Amniotic stem cell (primary cell): ENCODE measurements at regions not wholly inside any gene's neighbourhood (a gene's known extent, or its start where the extent isn't known, plus 50 kb on each side); places are given as distances from the start of the nearest gene placed in this dataset.

Experiments used
- DNase-seq: peaks from one replicate; lab custom pipeline; 2025; lab: John Stamatoyannopoulos, UW

- no peak for DNase-seq
Observed at GRCh38 chr13:40480012-40480914, 186.2 kb downstream of the FOXO1 start.

- no peak for DNase-seq
Observed at GRCh38 chr13:40480915-40481516, 185.4 kb downstream of the FOXO1 start.

GRCh38 chr13:40483601-40484000 lies 182.8 kb downstream of the FOXO1 start:
- DNase-seq, result no peak

- no peak for DNase-seq
Observed at GRCh38 chr13:40484101-40484800, 182.2 kb downstream of the FOXO1 start.

- no peak for DNase-seq
Observed at GRCh38 chr13:40484974-40485373, 181.5 kb downstream of the FOXO1 start.

- DNase-seq, result no peak
Observed at GRCh38 chr13:40485611-40486517, 180.6 kb downstream of the FOXO1 start.

- no peak for DNase-seq
Observed at GRCh38 chr13:40486518-40487163, 179.8 kb downstream of the FOXO1 start.

- no peak for DNase-seq
Observed at GRCh38 chr13:40488869-40489391, 177.5 kb downstream of the FOXO1 start.

- no peak for DNase-seq
Observed at GRCh38 chr13:40490086-40490758, 176.2 kb downstream of the FOXO1 start.

GRCh38 chr13:40492511-40492910 lies 173.9 kb downstream of the FOXO1 start:
- no peak for DNase-seq

- DNase-seq, result no peak
Observed at GRCh38 chr13:40494513-40494912, 171.9 kb downstream of the FOXO1 start.

GRCh38 chr13:40494946-40495620 lies 171.4 kb downstream of the FOXO1 start:
- DNase-seq, result no peak

- DNase-seq, result no peak
Observed at GRCh38 chr13:40495621-40496001, 170.8 kb downstream of the FOXO1 start.

- DNase-seq, result no peak
Observed at GRCh38 chr13:40496035-40496810, 170.2 kb downstream of the FOXO1 start.

- no peak for DNase-seq
Observed at GRCh38 chr13:40498461-40498860, 168.0 kb downstream of the FOXO1 start.

- DNase-seq, result no peak
Observed at GRCh38 chr13:40502236-40502635, 164.2 kb downstream of the FOXO1 start.

- DNase-seq, result no peak
Observed at GRCh38 chr13:40503011-40503410, 163.4 kb downstream of the FOXO1 start.

GRCh38 chr13:40503966-40504591 lies 162.4 kb downstream of the FOXO1 start:
- DNase-seq, result no peak

- DNase-seq, result no peak
Observed at GRCh38 chr13:40504641-40505040, 161.8 kb downstream of the FOXO1 start.
